ENCODE measurements at regions not wholly inside any gene's neighbourhood (a gene's known extent, or its start where the extent isn't known, plus 50 kb on each side); places are given as distances from the start of the nearest gene placed in this dataset.
"Not testable (repeated sequence)": the region's sequence is repeated elsewhere in the genome, so short reads cannot be mapped to it uniquely, and the experiment has no call there.

- not testable (repeated sequence) for DNase-seq
Measured at GRCh38 chr16:21516705-21517040, 82.7 kb upstream of the METTL9 start.

- not testable (repeated sequence) for DNase-seq
Measured at GRCh38 chr16:21517263-21517662, 82.1 kb upstream of the METTL9 start.

GRCh38 chr16:21519361-21520133 is 79.8 kb upstream of the METTL9 start:
- DNase-seq = not testable (repeated sequence)

DNA sequence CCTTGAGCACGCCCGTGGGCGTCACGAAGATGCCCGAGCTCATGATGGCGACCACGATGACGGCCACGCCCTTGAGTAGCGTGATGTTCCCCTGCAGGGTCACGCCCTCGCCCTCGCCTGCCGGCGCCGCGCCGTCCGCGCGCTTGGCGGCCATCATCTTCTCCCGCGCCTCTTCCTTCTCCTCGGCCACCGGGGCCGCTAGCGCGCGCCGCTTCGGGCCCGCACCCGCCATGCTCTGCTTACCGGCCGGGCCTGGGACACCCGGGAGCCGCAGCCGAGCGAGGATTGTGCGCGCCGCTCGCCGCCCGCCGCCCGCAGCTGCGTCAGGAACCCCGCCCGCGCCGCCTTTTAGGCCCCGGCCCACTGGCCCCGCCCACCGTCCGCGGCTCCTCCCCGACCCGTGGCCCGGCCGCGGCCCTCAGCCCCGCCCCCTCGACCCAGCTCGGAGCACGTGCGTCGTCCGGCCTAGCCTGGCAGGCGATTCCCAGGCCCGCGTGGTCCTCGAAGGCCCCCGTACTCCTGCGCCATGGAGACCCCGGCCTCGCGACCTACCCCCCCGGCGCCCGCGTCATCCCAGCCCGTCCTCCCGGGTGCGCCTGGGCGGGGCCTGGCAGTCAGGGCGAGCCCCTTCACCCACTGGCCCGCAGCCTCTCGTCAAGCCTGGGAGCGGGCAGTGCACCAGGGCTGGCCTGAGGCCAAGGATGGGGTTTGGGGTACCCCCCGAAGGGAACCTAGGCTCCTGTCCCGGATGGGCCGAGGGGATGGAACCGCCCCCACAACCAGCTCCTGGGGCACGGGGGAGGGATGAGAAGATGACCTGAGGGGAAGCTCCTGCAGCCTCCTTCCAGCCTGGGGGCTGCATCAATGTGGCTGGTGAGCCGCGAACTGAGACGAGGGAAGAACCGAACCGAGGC is 79.0 kb upstream of the METTL9 start:
- peak; percentile 97 for DNase-seq

- not testable (repeated sequence) for DNase-seq
Measured at GRCh38 chr16:21521048-21521389, 78.4 kb upstream of the METTL9 start.

DNA sequence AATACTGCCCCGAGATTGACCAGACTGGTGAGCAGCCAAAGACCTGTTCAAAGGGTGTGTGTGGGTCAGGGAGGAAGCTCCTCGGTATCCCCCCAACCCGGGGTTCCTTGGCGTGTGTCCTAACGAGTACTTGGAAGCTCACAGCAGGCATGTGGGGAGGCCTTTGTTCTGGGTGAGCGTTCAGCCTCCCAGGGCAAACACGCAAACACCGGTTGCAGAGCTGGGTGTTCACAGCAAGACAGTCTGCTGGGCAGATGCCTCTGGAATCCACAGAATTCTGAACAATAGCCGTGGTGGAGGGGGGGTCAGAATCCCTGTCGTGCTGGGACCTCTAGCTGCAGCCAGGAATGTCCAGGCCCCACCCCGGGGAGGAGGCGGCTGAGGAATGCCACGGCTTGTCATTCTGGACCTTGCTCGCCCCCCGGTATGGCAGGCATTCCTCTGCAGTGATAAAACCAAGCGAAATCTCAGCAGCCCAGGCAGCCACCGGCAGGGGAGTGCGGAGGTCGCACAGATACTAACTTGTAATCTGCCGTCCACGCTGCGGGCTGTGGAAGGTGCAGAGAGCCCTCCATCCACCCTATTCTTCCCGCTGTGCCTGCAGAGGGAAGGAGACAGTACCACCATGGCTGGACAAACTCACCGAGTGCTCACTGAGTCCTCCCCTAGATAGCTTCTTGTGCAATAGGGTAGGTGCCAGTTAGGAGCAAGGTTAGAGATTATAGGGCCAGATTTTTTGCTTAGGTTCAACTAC is 77.8 kb upstream of the METTL9 start:
- not testable (repeated sequence) for DNase-seq

DNA sequence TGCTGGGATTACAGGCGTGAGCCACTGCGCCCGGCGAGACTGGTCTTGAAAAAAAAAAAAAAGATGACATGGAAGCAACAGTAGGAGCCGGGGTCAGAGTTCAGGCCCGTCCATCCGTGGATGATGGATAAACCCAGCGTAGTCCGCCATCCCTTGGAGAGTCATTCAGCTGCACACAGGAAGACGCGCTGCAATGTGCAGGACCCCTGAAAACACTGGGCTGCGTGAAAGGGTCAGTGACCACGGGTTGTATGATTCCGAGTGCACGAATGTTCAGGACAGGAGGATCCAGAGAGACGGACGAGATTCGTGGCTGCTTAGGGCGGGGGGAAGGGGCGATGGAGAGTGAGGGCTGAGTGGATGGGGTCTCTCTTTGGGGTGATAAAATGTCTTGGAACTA is 76.5 kb upstream of the METTL9 start:
- not testable (repeated sequence) for DNase-seq

DNA sequence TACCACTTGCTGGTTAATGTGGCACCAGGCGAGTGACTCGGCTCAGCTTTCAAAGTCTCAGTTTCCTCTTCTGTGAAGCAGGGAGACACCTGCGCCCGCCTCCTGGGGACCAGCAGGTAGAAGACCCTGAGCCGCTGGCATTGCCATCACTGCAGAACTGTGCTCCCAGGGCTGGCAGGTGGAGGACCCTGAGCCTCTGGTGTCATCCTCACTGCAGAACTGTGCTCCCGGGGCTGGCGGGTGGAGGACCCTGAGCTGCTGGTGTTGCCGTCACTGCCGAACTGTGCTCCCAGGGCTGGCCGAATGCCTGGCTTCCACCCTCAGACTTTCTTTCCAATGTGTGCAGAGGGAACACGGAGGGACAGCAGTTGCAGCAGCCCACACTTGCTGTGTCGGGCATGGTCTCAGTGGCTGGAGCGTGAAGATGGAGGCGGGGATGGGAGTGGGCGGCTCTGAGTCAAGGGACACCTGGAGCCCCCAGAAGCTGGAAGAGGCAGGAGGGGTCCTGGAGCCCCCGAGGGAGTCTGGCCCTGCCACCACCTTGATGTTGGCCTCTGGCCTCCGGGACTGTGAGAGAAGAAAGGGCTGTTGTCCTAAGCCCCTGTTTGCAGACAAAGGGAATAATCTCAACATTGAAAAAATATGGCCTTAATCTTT is 75.8 kb upstream of the METTL9 start:
- no peak for DNase-seq

DNA sequence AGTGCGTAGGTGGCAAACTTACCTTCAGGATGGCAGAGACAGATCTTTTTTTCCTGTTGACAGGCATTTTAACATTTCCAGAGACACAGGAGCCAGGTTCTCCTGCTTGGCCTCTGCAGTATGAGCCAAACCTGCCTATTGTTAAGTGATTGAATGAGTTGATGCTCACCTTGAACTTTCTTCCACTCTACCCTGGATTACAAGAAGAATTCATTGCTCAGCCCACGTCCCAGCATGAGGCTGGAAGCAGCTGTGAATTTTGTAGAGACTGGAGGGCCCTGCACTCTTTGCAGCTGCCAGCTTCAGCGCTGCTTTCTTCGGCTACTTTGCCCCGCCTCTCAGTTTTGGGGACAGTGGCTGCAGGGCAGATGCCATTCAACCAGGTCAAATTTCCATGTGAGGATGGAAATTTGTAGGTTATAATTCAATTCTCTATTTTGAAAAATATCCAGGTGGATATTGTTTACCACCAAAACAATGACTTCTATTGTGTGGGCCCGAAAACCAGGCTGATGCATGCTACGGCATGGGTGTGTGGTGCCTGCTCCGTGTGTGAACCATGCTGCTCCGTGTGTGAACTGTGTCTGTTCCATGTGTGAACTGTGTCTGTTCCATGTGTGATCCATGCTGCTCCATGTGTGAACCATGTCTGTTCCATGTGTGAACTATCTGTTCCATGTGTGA is 75.2 kb upstream of the METTL9 start:
- no peak for DNase-seq

DNA sequence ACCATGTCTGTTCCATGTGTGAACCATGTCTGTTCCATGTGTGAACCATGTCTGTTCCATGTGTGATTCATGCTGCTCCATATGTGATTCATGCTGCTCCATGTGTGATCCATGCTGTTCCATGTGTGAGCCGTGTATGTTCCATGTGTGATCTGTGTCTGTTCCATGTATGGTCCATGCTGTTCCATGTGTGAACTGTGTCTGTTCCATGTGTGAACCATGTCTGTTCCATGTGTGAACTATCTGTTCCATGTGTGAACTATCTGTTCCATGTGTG is 74.7 kb upstream of the METTL9 start:
- not testable (repeated sequence) for DNase-seq

GRCh38 chr16:21525029-21525895 is 74.1 kb upstream of the METTL9 start:
- DNase-seq = not testable (repeated sequence)

DNA sequence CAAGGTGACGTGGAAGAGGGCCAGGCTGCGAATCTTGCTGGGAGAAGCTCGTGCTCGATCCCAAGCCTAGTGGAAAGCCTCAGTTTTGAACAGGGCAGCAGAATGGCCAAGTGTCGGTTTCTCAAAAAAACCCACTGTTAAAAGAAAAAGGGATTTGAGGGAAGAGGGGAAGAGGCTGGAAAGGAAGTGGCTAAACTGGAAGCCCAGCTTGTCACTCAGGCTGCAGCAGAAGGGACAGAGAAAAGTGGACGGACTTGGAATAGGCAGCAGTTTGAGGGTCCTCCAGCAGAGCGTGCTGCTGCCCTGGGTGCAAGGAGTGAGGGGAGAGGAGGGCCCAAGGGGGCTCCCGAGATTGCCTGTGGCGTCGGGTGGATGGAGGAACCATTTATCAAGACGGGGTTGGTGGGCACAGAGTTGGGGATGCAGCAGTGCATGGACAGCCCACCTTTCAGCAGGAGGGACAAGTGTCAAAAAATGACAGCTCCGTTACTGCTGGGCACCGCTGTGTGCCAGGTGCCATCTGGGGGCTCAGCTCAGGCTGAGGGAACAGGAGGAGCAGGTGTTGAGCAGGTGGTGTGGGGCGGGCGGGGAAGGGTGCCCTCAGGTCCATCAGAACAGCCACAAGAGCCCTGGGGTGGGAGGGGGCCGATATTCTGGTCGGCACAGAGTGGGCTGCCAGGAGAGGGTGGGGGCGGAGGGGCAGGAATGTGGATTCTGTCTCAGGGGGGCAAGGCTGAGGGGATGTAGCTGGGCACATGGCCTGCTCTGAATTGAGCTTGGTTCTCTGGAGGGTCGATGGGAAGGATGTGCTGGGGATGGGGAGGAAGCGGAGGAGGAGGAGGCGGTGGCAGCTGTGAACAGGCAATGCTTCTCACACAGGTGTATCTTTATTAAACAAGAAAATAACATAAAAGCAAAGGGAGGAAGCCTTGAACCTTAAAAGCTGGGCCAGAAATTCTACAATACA is 73.1 kb upstream of the METTL9 start:
- DNase-seq = not testable (repeated sequence)

- DNase-seq = no peak
Measured at GRCh38 chr16:21526923-21527807, 72.2 kb upstream of the METTL9 start.

- DNase-seq = not testable (repeated sequence)
Measured at GRCh38 chr16:21529060-21529658, 70.2 kb upstream of the METTL9 start.

DNA sequence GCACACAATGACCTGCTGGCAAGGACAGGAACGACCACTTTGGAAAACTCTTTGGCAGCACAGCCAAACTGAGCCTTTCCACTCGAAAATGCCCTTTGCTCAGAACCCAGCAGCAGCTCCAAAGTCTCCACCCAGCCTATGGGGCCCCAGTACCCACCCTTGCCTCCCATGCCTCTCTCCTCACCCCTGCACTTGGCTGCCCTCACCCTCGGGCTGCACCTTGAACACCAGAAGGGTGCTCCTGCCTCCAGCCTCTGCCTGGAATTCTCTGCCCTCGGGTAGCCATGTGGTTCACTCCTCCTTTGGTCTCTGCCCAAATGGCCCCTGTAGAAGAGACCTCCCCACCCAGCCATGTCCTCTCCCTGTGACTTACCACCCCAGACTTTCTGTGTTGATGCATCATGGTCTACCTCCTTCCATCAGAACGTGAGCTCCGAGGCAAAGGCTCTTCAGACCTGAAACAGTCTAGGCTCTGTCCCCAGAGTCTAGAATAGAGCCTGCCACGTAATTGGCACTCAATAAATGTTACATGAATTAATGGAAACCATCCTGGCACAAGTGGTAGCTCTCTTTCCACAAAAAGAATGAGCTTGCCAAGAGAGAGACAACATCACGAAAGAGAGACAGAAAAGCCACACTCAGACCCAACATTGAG is 68.5 kb upstream of the METTL9 start:
- DNase-seq = not testable (repeated sequence)

DNA sequence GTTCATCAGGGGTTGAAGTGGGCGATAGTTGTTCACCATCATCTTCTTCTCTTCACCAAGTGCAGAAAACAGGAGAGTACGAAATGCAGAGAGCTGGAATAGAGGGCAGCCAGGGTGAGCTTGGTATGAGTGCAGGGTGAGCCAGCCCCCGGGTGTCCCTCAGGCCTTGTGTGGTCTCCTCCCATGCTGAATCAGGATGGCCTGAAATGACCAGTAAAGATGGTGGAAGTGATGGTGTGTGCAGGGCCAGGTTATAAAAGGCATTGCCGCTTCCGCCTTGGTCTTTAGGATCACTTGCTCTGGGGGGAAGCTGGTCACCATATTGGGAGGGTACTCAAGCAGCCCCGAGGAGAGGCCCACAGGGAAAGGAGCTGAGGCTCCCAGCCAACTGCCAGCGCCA is 66.4 kb upstream of the METTL9 start:
- DNase-seq = not testable (repeated sequence)

GRCh38 chr16:21533474-21533873 is 65.9 kb upstream of the METTL9 start:
- DNase-seq = not testable (repeated sequence)

GRCh38 chr16:21534561-21534960 is 64.8 kb upstream of the METTL9 start:
- DNase-seq = not testable (repeated sequence)
